SU-DHL-6 (cell line): ENCODE measurements at regions not wholly inside any gene's neighbourhood (a gene's known extent, or its start where the extent isn't known, plus 50 kb on each side); places are given as distances from the start of the nearest gene placed in this dataset.

ENCODE experiments used
- CTCF ChIP-seq: fragments of 200-600 bp; sonication (generic); IDR thresholded peaks from one replicate; pipeline ENCODE4 v1.5.1; 2017; ENCODE audit warnings: antibody characterized with exemption, mild to moderate bottlenecking, low read length, moderate library complexity; ENCODE audit not compliant: insufficient read depth, poor library complexity, severe bottlenecking
- EZH2phosphoT487 ChIP-seq: fragments of 200-600 bp; sonication (generic), shearing (Covaris generic); conservative IDR thresholded peaks from 2 replicates; pipeline ENCODE4 v1.6.1; 2018; ENCODE audit warnings: mild to moderate bottlenecking, antibody characterized with exemption, low read length, moderate library complexity, mixed read lengths

- no peak for TF ChIP-seq CTCF
- no peak for TF ChIP-seq EZH2phosphoT487
Observed at GRCh38 chr16:49052846-49053245, 228.8 kb downstream of the CBLN1 start.
